ENCODE measurements at regions not wholly inside any gene's neighbourhood (a gene's known extent, or its start where the extent isn't known, plus 50 kb on each side); places are given as distances from the start of the nearest gene placed in this dataset.

DNA sequence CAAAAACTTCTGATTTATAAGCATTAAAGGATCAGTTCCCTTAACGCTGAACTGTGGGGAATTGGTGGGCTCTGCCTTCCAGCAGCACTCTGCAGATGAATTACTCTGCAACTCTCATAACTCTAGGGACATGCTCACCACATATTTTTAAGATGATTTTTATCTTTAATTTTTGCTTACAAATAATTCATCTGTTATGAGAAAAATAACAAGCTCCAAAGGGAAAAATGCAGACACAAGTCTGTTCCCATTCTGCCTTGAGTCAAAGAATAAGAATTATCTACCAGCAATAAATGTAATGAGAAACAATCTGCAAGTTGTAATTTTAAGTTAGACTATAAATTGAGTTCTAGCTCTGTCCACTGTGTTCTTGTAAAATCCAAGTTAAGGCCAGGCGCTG lies 133.1 kb upstream of the MDM1 start:
- intact Hi-C loops (cut with micrococcal nuclease) = no loop called here
- Histone ChIP-seq H3K79me2 (ENCODE audit: insufficient read depth, low read length) (no peaks in the 10 kb centered on the region), H3K9me2 (ENCODE audit: insufficient read depth) (no peaks in the 10 kb centered on the region), H3K4me3 (replicated peaks in 1 of 2; ENCODE audit: low read depth in 1 of 2, low read length in 2 of 2) (no peak overlapping the region), H3K27me3 (ENCODE audit: insufficient read depth, low read length) (no peaks in the 10 kb centered on the region), H3K4me1 (ENCODE audit: control insufficient read depth in 1 of 2, insufficient read depth in 2 of 2, low read length in 2 of 2) (no peaks in the 10 kb centered on the region), H3K9me3 (ENCODE audit: control insufficient read depth in 1 of 2, insufficient read depth in 1 of 2, low read depth in 1 of 2, low read length in 2 of 2) (no peaks in the 10 kb centered on the region), H3K36me3 (ENCODE audit: control insufficient read depth in 1 of 2, insufficient read depth in 2 of 2, low read length in 2 of 2) (no peaks in the 10 kb centered on the region), H3K4me2 (ENCODE audit: low read length) (no peak overlapping the region), H4K20me1 (ENCODE audit: insufficient read depth) (no peaks in the 10 kb centered on the region), H2AFZ (ENCODE audit: low read depth, low read length, poor library complexity, severe bottlenecking) (no peak overlapping the region), H3K27ac (ENCODE audit: low read depth, low read length) (no peak overlapping the region), H3K9ac (ENCODE audit: low read length) (no peak overlapping the region)
- no peak for DNase-seq (ENCODE audit: low read depth, low spot score)
- POLR2A ChIA-PET = no interaction called here
- CTCF ChIA-PET = no interaction called here
- TF ChIP-seq SRF (IDR thresholded peaks at IDR 0.05; ENCODE audit: low read depth) (no peak), FOSL1 (IDR thresholded peaks at IDR 0.05; ENCODE audit: low read depth) (no peak), RAD21 (IDR thresholded peaks at IDR 0.05; ENCODE audit: low read depth) (no peak), POLR2AphosphoS5 (IDR thresholded peaks at IDR 0.05; ENCODE audit: low read depth, low read length) (no peak), ZNF274 (IDR thresholded peaks at IDR 0.05; ENCODE audit: low read depth, low read length) (no peak), EGR1 (IDR thresholded peaks at IDR 0.05; ENCODE audit: low read depth) (no peak)
- TF ChIP-seq, protein P1, sequence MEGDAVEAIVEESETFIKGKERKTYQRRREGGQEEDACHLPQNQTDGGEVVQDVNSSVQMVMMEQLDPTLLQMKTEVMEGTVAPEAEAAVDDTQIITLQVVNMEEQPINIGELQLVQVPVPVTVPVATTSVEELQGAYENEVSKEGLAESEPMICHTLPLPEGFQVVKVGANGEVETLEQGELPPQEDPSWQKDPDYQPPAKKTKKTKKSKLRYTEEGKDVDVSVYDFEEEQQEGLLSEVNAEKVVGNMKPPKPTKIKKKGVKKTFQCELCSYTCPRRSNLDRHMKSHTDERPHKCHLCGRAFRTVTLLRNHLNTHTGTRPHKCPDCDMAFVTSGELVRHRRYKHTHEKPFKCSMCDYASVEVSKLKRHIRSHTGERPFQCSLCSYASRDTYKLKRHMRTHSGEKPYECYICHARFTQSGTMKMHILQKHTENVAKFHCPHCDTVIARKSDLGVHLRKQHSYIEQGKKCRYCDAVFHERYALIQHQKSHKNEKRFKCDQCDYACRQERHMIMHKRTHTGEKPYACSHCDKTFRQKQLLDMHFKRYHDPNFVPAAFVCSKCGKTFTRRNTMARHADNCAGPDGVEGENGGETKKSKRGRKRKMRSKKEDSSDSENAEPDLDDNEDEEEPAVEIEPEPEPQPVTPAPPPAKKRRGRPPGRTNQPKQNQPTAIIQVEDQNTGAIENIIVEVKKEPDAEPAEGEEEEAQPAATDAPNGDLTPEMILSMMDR (IDR thresholded peaks at IDR 0.05 in 2 of 3, conservative IDR thresholded peaks at IDR 0.05 in 1 of 3; ENCODE audit: borderline replicate concordance in 1 of 3, insufficient read depth in 1 of 3, low read depth in 2 of 3, low read length in 2 of 3) = no peak
- TF ChIP-seq, protein P2, sequence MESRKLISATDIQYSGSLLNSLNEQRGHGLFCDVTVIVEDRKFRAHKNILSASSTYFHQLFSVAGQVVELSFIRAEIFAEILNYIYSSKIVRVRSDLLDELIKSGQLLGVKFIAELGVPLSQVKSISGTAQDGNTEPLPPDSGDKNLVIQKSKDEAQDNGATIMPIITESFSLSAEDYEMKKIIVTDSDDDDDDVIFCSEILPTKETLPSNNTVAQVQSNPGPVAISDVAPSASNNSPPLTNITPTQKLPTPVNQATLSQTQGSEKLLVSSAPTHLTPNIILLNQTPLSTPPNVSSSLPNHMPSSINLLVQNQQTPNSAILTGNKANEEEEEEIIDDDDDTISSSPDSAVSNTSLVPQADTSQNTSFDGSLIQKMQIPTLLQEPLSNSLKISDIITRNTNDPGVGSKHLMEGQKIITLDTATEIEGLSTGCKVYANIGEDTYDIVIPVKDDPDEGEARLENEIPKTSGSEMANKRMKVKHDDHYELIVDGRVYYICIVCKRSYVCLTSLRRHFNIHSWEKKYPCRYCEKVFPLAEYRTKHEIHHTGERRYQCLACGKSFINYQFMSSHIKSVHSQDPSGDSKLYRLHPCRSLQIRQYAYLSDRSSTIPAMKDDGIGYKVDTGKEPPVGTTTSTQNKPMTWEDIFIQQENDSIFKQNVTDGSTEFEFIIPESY (IDR thresholded peaks at IDR 0.05; ENCODE audit: extremely low read depth, insufficient replicate concordance, low read length) = no peak
- TF ChIP-seq, protein P3, sequence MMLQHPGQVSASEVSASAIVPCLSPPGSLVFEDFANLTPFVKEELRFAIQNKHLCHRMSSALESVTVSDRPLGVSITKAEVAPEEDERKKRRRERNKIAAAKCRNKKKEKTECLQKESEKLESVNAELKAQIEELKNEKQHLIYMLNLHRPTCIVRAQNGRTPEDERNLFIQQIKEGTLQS (IDR thresholded peaks at IDR 0.05) = no peak
- no peak for ATAC-seq
- RAD21 ChIA-PET (ENCODE audit: low non-redundant PET in 1 of 2, low total read pairs in 2 of 2, uncharacterized antibody in 2 of 2, unreplicated experiment in 2 of 2) = no interaction called here
- BruUV-seq (replicated peaks) = no TSS peak
